ENCODE measurements at regions not wholly inside any gene's neighbourhood (a gene's known extent, or its start where the extent isn't known, plus 50 kb on each side); places are given as distances from the start of the nearest gene placed in this dataset.

DNA sequence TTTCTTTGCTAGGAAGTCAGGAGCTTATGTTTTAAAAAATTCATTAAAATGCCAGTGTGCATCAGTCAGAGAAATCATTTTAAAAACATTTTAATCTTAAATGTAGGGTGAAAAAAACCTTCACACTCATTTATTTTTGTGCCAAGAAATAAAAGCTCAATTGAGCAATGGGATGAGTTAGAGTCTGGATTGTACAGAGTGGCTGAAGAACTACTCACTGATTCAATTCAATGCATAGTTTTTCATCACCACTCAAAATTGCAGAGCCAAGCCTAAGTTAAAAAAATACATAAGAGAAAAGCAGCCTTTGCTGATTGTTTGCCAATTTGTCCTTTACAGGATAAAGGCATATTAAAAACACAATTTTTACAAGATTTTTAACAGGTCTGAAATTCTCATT lies 168.2 kb upstream of the DMRTA1 start:
- in situ Hi-C loops (cut with HindIII; ENCODE audit: low sequenced_read_pairs) = no loop called here

- in situ Hi-C loops (cut with HindIII; ENCODE audit: low sequenced_read_pairs) = no loop called here
Observed at GRCh38 chr9:22279636-22280035, 167.0 kb upstream of the DMRTA1 start.

DNA sequence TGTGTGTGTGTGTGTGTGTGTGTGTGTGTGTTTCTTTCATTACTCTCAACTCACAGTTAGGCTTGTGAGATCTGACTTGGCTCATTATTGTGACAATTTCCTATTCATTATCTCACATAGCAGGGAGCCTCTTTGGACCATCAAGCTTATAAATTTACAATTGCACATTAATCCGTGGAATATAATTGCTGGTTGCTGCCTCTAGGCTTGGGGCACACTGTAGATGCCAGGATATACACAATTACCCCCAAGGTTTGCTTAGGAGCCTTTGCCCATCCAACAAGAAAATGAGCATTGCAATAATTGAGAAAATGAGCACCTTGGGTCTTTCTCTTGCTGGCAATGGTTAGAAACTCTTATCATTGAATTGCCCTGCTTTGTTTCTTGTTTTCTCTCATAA lies 161.6 kb upstream of the DMRTA1 start:
- in situ Hi-C loops (cut with HindIII; ENCODE audit: low sequenced_read_pairs) = no loop called here

DNA sequence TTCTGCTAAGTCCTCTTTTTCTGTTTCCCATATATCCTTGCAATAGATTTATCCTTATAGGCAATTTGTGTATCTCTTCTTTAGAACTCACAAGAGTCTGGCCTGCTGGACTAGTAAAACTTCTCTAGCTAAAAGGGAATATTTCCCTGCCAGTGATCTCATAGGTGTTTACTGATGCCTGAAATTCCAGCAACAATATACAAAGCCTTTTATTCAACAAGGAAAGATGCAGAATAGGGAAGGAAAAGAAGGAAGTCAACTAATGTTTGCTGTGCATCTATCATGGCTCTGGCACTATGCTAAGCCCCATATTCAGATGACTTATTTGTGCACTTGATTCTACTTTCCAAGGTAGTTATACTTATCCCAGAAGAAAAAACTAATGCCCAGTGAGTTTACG lies 160.0 kb upstream of the DMRTA1 start:
- in situ Hi-C loops (cut with HindIII; ENCODE audit: low sequenced_read_pairs) = no loop called here

- in situ Hi-C loops (cut with HindIII; ENCODE audit: low sequenced_read_pairs) = no loop called here
Observed at GRCh38 chr9:22288661-22289060, 158.0 kb upstream of the DMRTA1 start.

- in situ Hi-C loops (cut with HindIII; ENCODE audit: low sequenced_read_pairs) = no loop called here
Observed at GRCh38 chr9:22307013-22307711, 139.5 kb upstream of the DMRTA1 start.

DNA sequence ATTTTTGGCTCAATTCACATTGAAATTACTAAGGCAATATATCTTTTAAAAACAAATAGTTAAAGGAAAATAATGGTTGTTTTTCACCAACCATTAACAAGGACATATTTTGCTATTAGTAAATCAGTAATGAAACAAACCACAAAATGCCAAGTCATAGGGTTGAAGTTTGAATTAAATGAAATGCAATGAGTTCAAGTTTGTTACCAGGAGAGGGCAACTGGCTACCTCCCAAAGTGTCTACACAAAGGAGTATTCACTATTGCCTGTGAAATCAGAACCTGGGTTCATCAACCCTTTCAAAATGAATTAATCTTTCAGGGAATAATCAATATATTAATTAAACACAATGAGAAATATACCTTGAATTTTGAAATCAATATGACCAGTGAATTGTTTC lies 138.4 kb upstream of the DMRTA1 start:
- in situ Hi-C loops (cut with HindIII; ENCODE audit: low sequenced_read_pairs) = no loop called here

- in situ Hi-C loops (cut with HindIII; ENCODE audit: low sequenced_read_pairs) = no loop called here
Observed at GRCh38 chr9:22316645-22317044, 130.0 kb upstream of the DMRTA1 start.

DNA sequence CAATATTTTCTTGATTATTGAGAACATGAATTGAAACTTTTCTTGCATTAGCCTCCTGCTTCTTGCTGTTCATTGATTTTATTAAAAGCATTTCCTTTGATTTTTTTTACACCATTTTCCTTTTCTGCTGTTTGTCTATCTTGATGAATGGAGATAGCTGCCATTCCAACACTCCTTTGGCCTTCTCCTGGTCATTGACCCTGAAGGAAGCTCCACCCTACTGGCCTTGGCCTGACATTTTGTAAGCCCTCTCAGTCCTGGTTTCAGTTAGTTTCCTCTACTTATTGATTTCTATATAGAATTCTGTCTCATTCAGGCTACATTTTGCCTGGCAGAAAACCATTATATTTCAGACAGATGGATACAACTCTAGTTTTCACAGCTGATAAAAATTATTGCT lies 115.1 kb upstream of the DMRTA1 start:
- in situ Hi-C loops (cut with HindIII; ENCODE audit: low sequenced_read_pairs) = no loop called here

GRCh38 chr9:22332202-22332601 lies 114.4 kb upstream of the DMRTA1 start:
- in situ Hi-C loops (cut with HindIII; ENCODE audit: low sequenced_read_pairs) = no loop called here

GRCh38 chr9:22337261-22337660 lies 109.4 kb upstream of the DMRTA1 start:
- in situ Hi-C loops (cut with HindIII; ENCODE audit: low sequenced_read_pairs) = no loop called here

- in situ Hi-C loops (cut with HindIII; ENCODE audit: low sequenced_read_pairs) = no loop called here
Observed at GRCh38 chr9:22342491-22343217, 104.0 kb upstream of the DMRTA1 start.

- in situ Hi-C loops (cut with HindIII; ENCODE audit: low sequenced_read_pairs) = no loop called here
Observed at GRCh38 chr9:22343218-22343611, 103.4 kb upstream of the DMRTA1 start.

DNA sequence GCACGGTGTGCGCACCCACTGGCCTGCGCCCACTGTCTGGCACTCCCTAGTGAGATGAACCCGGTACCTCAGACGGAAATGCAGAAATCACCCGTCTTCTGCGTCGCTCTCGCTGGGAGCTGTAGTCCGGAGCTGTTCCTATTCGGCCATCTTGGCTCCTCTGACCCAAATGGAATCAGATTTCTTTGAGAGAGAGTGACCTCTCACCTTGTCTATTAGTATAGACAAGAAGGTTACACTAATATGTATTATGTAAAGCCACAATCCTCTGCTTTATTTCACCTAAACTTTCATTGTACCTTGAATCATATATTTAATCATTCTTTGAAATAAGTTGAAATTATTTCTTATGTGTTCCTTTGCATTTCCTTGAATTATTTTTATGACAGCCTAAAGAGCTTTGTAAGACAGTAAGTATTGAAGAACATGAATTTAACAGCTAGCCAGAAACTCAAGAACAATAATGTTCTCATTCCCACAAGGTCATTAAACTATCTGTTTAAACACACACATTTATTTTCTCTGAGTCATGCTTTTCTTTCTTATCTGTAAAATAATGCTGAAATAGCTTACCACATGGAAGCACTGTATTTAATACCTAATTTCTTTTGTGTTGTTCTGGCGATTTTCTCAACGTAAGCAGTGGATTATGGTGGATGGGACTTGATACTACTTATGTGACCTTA lies 91.8 kb upstream of the DMRTA1 start:
- in situ Hi-C loops (cut with HindIII; ENCODE audit: low sequenced_read_pairs) = no loop called here

GRCh38 chr9:22356985-22357384 lies 89.6 kb upstream of the DMRTA1 start:
- in situ Hi-C loops (cut with HindIII; ENCODE audit: low sequenced_read_pairs) = no loop called here

- in situ Hi-C loops (cut with HindIII; ENCODE audit: low sequenced_read_pairs) = no loop called here
Observed at GRCh38 chr9:22363421-22363887, 83.2 kb upstream of the DMRTA1 start.

GRCh38 chr9:22373636-22374035 lies 73.0 kb upstream of the DMRTA1 start:
- in situ Hi-C loops (cut with HindIII; ENCODE audit: low sequenced_read_pairs) = no loop called here

DNA sequence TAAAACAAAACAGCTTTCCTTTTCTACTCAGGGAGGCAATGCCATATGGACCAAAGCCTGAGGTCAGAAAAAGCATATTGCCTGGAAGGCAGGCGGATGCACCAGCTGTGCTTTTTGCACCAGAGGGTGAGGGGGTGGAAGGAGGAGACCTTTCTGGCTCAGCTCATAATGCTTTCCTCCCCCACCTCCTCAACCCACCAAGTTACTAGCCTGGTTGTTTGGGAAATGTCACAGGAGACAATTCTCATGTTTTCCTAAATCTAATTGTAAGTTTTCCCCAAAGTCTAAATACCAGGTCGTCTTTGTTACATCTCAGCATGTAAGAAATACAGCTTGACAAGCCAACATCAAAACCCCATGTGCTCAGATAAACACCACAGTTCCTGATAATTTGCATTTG lies 72.6 kb upstream of the DMRTA1 start:
- in situ Hi-C loops (cut with HindIII; ENCODE audit: low sequenced_read_pairs) = no loop called here

DNA sequence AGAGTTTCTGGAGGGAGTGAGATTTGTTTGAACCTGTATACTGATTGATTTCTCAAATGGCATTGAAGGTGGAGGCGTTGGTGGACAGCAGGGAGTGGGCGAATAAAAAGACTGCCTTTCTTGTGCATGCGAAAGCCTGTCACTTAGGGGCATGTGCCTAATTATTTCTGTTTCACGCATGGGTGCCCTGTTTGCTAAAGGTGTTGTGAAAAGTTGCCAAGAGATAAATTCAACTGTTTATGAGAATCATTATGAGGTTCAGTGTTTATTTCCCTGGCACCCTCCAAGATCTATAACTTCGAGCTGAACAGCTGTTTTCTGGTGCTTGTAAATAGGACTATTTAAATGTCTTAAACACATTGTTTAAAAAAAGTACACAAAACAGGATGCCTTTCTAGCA lies 67.4 kb upstream of the DMRTA1 start:
- in situ Hi-C loops (cut with HindIII; ENCODE audit: low sequenced_read_pairs) = no loop called here

GRCh38 chr9:22381170-22381569 lies 65.5 kb upstream of the DMRTA1 start:
- in situ Hi-C loops (cut with HindIII; ENCODE audit: low sequenced_read_pairs) = no loop called here

DNA sequence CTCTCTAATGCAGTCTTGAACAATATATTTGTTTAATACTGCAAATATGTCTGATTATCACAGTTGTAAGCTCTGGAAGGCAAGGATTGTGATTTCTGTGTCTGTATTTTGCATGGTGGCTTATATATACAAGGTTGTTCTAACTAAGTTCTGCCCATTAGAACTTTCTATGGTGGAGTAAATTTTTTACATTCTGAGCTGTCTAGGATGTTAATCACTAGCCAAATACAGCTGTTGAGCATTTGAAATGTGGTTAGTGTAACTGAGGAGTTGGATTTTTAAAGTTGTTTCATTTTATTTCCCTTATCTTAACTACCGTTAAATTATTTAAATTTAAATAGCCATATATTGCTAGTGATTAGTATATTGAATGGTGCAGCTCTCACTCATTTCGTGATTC lies 64.3 kb upstream of the DMRTA1 start:
- in situ Hi-C loops (cut with HindIII; ENCODE audit: low sequenced_read_pairs) = no loop called here

GRCh38 chr9:22383718-22384117 lies 62.9 kb upstream of the DMRTA1 start:
- in situ Hi-C loops (cut with HindIII; ENCODE audit: low sequenced_read_pairs) = no loop called here
